Upper lobe of left lung (tissue), 6 donors: ENCODE measurements at regions not wholly inside any gene's neighbourhood (a gene's known extent, or its start where the extent isn't known, plus 50 kb on each side); places are given as distances from the start of the nearest gene placed in this dataset.
A peak's percentile ranks its signal among the peaks of the same experiment; 100 is the strongest.

ENCODE experiments used
- ATAC-seq, 2 donors: fragments of 200-7000 bp; cut with Tn5 transposase; one replicate each; pipeline ENCODE4 v1.9.1; 2022; ENCODE audit warnings: mild to moderate bottlenecking in 2 of 2, moderate library complexity in 2 of 2; ENCODE audit not compliant: low FRiP score in 2 of 2
- DNase-seq, 2 donors: peaks; one replicate each; pipeline ENCODE4 v3.0.0-alpha.2; 2019 to 2020
- H3K27ac ChIP-seq, 4 donors: fragments of 200-600 bp; sonication (generic); one replicate each; pipeline ENCODE4 v1.5.1; 2016 to 2019
- H3K27me3 ChIP-seq, 4 donors: fragments of 200-600 bp; sonication (generic); one replicate each; pipeline ENCODE4 v1.5.1; 2017 to 2019
- H3K36me3 ChIP-seq, 4 donors: fragments of 200-600 bp; sonication (generic); one replicate each; pipeline ENCODE4 v1.5.1; 2016 to 2019
- H3K4me1 ChIP-seq, 4 donors: fragments of 200-600 bp; sonication (generic); one replicate each; pipeline ENCODE4 v1.5.1; 2018 to 2019
- H3K4me3 ChIP-seq, 4 donors: fragments of 200-600 bp; sonication (generic); one replicate each; pipeline ENCODE4 v1.5.1; 2017 to 2019; ENCODE audit warnings: mild to moderate bottlenecking in 2 of 4, moderate library complexity in 1 of 4
- H3K9me3 ChIP-seq, 4 donors: fragments of 200-600 bp; sonication (generic); one replicate each; pipeline ENCODE4 v1.5.1; 2018 to 2019
- CTCF ChIP-seq, 6 experiments: fragments of 450-650 bp in 4 of 6; fragments of 200-600 bp in 2 of 6; sonication (generic) in 2 of 6; IDR thresholded peaks; one replicate each; pipeline ENCODE4 v1.5.1; 2016 to 2019; ENCODE audit warnings: antibody characterized with exemption in 6 of 6
- EP300 ChIP-seq, 4 donors: sonication (generic); formaldehyde crosslinking; IDR thresholded peaks; one replicate each; pipeline ENCODE4 v1.5.1; 2017; ENCODE audit warnings: antibody characterized with exemption in 4 of 4, control low read depth in 2 of 4
- POLR2A ChIP-seq, 4 donors: fragments of 450-650 bp; IDR thresholded peaks; one replicate each; pipeline ENCODE4 v1.5.1; 2016 to 2017; ENCODE audit warnings: antibody characterized with exemption in 4 of 4, mild to moderate bottlenecking in 2 of 4
- POLR2AphosphoS5 ChIP-seq, 2 donors: sonication (generic); formaldehyde crosslinking; IDR thresholded peaks; one replicate each; pipeline ENCODE4 v1.5.1; 2017; ENCODE audit warnings: antibody characterized with exemption in 2 of 2
- WGBS, 2 donors: methylation state at CpG; one replicate each; pipeline ENCODE4 v1.1.5; 2017 to 2018; 5-methylcytosine and 5-hydroxymethylcytosine counted together
- donor health status: DM: no; HTN: no; CAD: no; lungs with moderate emphysema.
- donor health status: DM: no; HTN: yes; CAD: no; lungs with severe emphysema.

GRCh38 chr12:97394657-97395056 lies 67.9 kb upstream of the RMST start:
- WGBS, 2 donors, result 73% methylated on average over 3 of the region's 3 CpGs
- H3K4me1 ChIP-seq, result no peaks in the 10 kb centered on the region
- no peaks in the 10 kb centered on the region for H3K36me3 ChIP-seq
- TF ChIP-seq EP300 (IDR thresholded peaks at IDR 0.05), result no peak
- no peak for TF ChIP-seq CTCF (IDR thresholded peaks at IDR 0.05)
- TF ChIP-seq POLR2AphosphoS5 (IDR thresholded peaks at IDR 0.05), result no peak
- TF ChIP-seq POLR2A (IDR thresholded peaks at IDR 0.05), result no peak
- ATAC-seq, result no peak
- no peak for DNase-seq
- H3K27me3 ChIP-seq, result no peaks in the 10 kb centered on the region
- no peak overlapping the region for H3K27ac ChIP-seq
- no peak overlapping the region for H3K4me3 ChIP-seq
- no peaks in the 10 kb centered on the region for H3K9me3 ChIP-seq

GRCh38 chr12:97397008-97397407 lies 65.6 kb upstream of the RMST start:
- no peak overlapping the region for H3K27ac ChIP-seq
- no peak for TF ChIP-seq POLR2A (IDR thresholded peaks at IDR 0.05)
- H3K4me3 ChIP-seq, result no peak overlapping the region
- ATAC-seq (no peak), DNase-seq (no peak)
- H3K4me1 ChIP-seq, result no peaks in the 10 kb centered on the region
- no peaks in the 10 kb centered on the region for H3K36me3 ChIP-seq
- no peaks in the 10 kb centered on the region for H3K9me3 ChIP-seq
- 40 to 53% methylated on average over 4 of the region's 4 CpGs for WGBS, 2 donors
- no peaks in the 10 kb centered on the region for H3K27me3 ChIP-seq

- H3K36me3 ChIP-seq, result no peaks in the 10 kb centered on the region
- H3K4me3 ChIP-seq, result no peak overlapping the region
- H3K9me3 ChIP-seq, result no peaks in the 10 kb centered on the region
- TF ChIP-seq EP300 (IDR thresholded peaks at IDR 0.05) (no peak), POLR2AphosphoS5 (IDR thresholded peaks at IDR 0.05) (no peak), CTCF (IDR thresholded peaks at IDR 0.05) (no peak), POLR2A (IDR thresholded peaks at IDR 0.05) (no peak)
- H3K4me1 ChIP-seq, result no peaks in the 10 kb centered on the region
- no peak for ATAC-seq
- no peaks in the 10 kb centered on the region for H3K27me3 ChIP-seq
- 73 to 85% methylated on average over 4 of the region's 4 CpGs for WGBS, 2 donors
- no peak overlapping the region for H3K27ac ChIP-seq
- DNase-seq, result no peak
Observed at GRCh38 chr12:97398704-97399103, 63.9 kb upstream of the RMST start.

GRCh38 chr12:97404093-97404492 lies 58.5 kb upstream of the RMST start:
- TF ChIP-seq EP300 (IDR thresholded peaks at IDR 0.05) (no peak), POLR2AphosphoS5 (IDR thresholded peaks at IDR 0.05) (no peak), POLR2A (IDR thresholded peaks at IDR 0.05) (no peak), CTCF (IDR thresholded peaks at IDR 0.05) (no peak)
- H3K4me3 ChIP-seq, result no peak overlapping the region
- no peaks in the 10 kb centered on the region for H3K27me3 ChIP-seq
- H3K36me3 ChIP-seq, result no peaks in the 10 kb centered on the region
- ATAC-seq, result no peak
- no peaks in the 10 kb centered on the region for H3K4me1 ChIP-seq
- no peaks in the 10 kb centered on the region for H3K9me3 ChIP-seq
- DNase-seq, result no peak
- no peak overlapping the region for H3K27ac ChIP-seq
- 27 to 38% methylated on average over 1 of the region's 1 CpG for WGBS, 2 donors

GRCh38 chr12:97404543-97404942 lies 58.1 kb upstream of the RMST start:
- ATAC-seq, result peak; percentile 40 to 53
- 3 to 22% methylated on average over 2 of the region's 2 CpGs for WGBS, 2 donors
- DNase-seq, result peak in 1 of 2 donors; percentile 33
- no peaks in the 10 kb centered on the region for H3K27me3 ChIP-seq
- no peak overlapping the region for H3K4me3 ChIP-seq
- TF ChIP-seq EP300 (IDR thresholded peaks at IDR 0.05) (no peak), POLR2A (IDR thresholded peaks at IDR 0.05) (no peak), POLR2AphosphoS5 (IDR thresholded peaks at IDR 0.05) (no peak), CTCF (IDR thresholded peaks at IDR 0.05) (peak in 5 of 6 experiments; percentile 48 to 73 (median 63))
- H3K4me1 ChIP-seq, result no peaks in the 10 kb centered on the region
- no peak overlapping the region for H3K27ac ChIP-seq
- no peaks in the 10 kb centered on the region for H3K9me3 ChIP-seq
- H3K36me3 ChIP-seq, result no peaks in the 10 kb centered on the region
